HepG2 (cell line): ENCODE measurements at regions not wholly inside any gene's neighbourhood (a gene's known extent, or its start where the extent isn't known, plus 50 kb on each side); places are given as distances from the start of the nearest gene placed in this dataset.
A peak's percentile ranks its signal among the peaks of the same experiment; 100 is the strongest.

ENCODE experiments used
- ATF4 ChIP-seq, 2 experiments: fragments of 450-650 bp in 1 of 2; sonication (generic) in 1 of 2; formaldehyde crosslinking; IDR thresholded peaks; 2 replicates each; pipeline versions ENCODE4 v1.5.0 to v1.8.0; 2020 to 2022; ENCODE audit warnings: mild to moderate bottlenecking in 1 of 2, missing genetic modification reagents in 1 of 2
- ATF5 ChIP-seq: sonication (generic); formaldehyde crosslinking; IDR thresholded peaks from 2 replicates; pipeline ENCODE4 v1.4.0; 2020; ENCODE audit warnings: mild to moderate bottlenecking, low read depth, missing genetic modification reagents
- ATRX ChIP-seq: sonication (generic); formaldehyde crosslinking; IDR thresholded peaks from 2 replicates; pipeline ENCODE4 v1.4.0; 2020; ENCODE audit warnings: missing genetic modification reagents, borderline replicate concordance
- CCDC6 ChIP-seq: sonication (generic); formaldehyde crosslinking; IDR thresholded peaks from 2 replicates; pipeline ENCODE4 v1.8.1; 2022; ENCODE audit warnings: mild to moderate bottlenecking, missing genetic modification reagents, moderate library complexity
- KDM5B ChIP-seq: sonication (generic); formaldehyde crosslinking; IDR thresholded peaks from 2 replicates; pipeline ENCODE4 v1.4.0; 2020; ENCODE audit warnings: missing genetic modification reagents, mild to moderate bottlenecking, borderline replicate concordance
- MYNN ChIP-seq: sonication (generic); formaldehyde crosslinking; IDR thresholded peaks from 2 replicates; pipeline ENCODE4 v1.4.0; 2020; ENCODE audit warnings: mild to moderate bottlenecking, low read depth, missing genetic modification reagents
- NCOA5 ChIP-seq: sonication (generic); formaldehyde crosslinking; IDR thresholded peaks from 2 replicates; pipeline ENCODE4 v1.4.0; 2020; ENCODE audit warnings: missing genetic modification reagents
- POLR2G ChIP-seq: fragments of 200-400 bp; formaldehyde crosslinking; IDR thresholded peaks from 2 replicates; pipeline ENCODE4 v1.6.1; 2018; ENCODE audit warnings: mild to moderate bottlenecking, low read depth, low read length, moderate library complexity
- RELA ChIP-seq: sonication (generic); formaldehyde crosslinking; IDR thresholded peaks from 2 replicates; pipeline ENCODE4 v1.4.0; 2020; ENCODE audit warnings: missing genetic modification reagents
- SALL1 ChIP-seq: sonication (generic); formaldehyde crosslinking; IDR thresholded peaks from 2 replicates; pipeline ENCODE4 v1.8.0; 2022; ENCODE audit warnings: mild to moderate bottlenecking, missing genetic modification reagents
- STAT5B ChIP-seq: sonication (generic); formaldehyde crosslinking; IDR thresholded peaks from 2 replicates; pipeline ENCODE4 v1.4.0; 2020; ENCODE audit warnings: missing genetic modification reagents
- TEF ChIP-seq: sonication (generic); formaldehyde crosslinking; IDR thresholded peaks from 2 replicates; pipeline ENCODE4 v1.5.0; 2020; ENCODE audit warnings: missing genetic modification reagents
- ZNF234 ChIP-seq: sonication (generic); formaldehyde crosslinking; conservative IDR thresholded peaks from 2 replicates; pipeline ENCODE4 v1.5.1; 2020; ENCODE audit warnings: mild to moderate bottlenecking, missing genetic modification reagents
- ZNF576 ChIP-seq: sonication (generic); formaldehyde crosslinking; IDR thresholded peaks from 2 replicates; pipeline ENCODE4 v1.4.0; 2020; ENCODE audit warnings: mild to moderate bottlenecking, missing genetic modification reagents
- ZNF644 ChIP-seq: IDR thresholded peaks from 2 replicates; pipeline ENCODE4 v1.6.1; 2016; ENCODE audit warnings: low read depth
- ZNF691 ChIP-seq: sonication (generic); formaldehyde crosslinking; IDR thresholded peaks from 2 replicates; pipeline ENCODE4 v1.4.0; 2020; ENCODE audit warnings: missing genetic modification reagents, low read depth, mild to moderate bottlenecking, borderline replicate concordance
- ZNF781 ChIP-seq: sonication (generic); formaldehyde crosslinking; IDR thresholded peaks from 2 replicates; pipeline ENCODE4 v1.5.1; 2020; ENCODE audit warnings: borderline replicate concordance, mild to moderate bottlenecking, missing genetic modification reagents; ENCODE audit errors: not compliant biosample characterization
- ZSCAN30 ChIP-seq: sonication (generic); formaldehyde crosslinking; IDR thresholded peaks from 2 replicates; pipeline ENCODE4 v1.5.0; 2020; ENCODE audit warnings: mild to moderate bottlenecking, missing genetic modification reagents
- TF ChIP-seq, protein P1 (sequence below): sonication (generic); formaldehyde crosslinking; IDR thresholded peaks from 2 replicates; pipeline ENCODE4 v1.5.0; 2020; ENCODE audit warnings: mild to moderate bottlenecking, missing genetic modification reagents, borderline replicate concordance

DNA sequence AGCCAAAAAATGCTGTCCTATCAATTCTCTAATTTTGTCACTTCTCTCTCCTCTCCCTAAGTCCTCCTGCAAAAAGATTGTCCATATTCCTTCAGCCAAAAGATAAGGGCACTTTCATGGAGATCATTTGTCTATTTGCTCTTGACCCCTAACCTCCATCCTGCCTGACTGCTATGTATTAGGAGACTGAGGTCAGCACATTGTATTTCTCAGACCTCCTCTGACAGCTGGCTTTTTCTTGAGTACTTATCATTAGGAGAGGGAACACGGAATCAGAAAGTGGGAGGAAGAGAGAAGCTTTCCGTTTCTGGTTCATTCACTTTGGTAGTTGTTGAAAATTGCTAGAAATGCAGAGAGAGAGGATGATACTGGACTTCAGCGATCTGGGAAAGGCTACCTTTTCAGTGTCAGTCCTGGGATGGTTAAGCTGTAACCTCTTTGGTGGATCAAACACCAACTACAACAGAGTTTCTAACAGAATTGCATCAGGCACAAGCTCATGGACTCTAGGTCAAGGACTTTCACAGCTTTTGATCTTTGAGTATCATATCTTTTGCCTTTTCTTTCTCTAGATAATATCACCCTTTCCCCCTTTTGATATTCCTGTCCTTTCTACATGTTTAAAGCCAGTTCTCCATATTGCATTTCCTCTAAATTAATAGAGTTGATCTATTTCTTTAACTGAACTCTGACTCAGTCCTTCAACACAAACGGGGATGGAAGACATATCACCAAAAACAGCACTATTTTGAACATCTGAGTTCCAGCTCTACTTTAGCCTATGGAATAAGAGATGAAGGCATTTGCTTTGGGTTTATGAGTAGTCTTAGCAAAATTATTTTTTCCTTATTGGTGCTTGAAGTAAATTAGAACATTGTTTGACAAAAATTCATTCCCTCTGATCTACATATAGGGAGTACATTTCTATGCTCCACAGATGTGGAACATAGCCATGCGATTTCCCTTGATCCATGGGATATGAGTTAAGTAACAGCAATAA is 63.3 kb upstream of the KYNU start (continued):
- TF ChIP-seq ZNF691 (CRISPR knock-in tag) (no peak), ATF5 (CRISPR knock-in tag) (no peak), ZNF644 (CRISPR knock-in tag) (peak; percentile 91), TEF (CRISPR knock-in tag) (no peak), ATRX (CRISPR knock-in tag) (no peak), MYNN (CRISPR knock-in tag) (no peak), KDM5B (CRISPR knock-in tag) (no peak), CCDC6 (CRISPR knock-in tag) (no peak), ZNF234 (no peak), ATF4 (CRISPR knock-in tag; IDR thresholded peaks at IDR 0.05) (peak in 1 of 2 experiments; percentile 98; a peak in 2 of 4 replicates), RELA (CRISPR knock-in tag) (no peak), STAT5B (CRISPR knock-in tag) (no peak), POLR2G (no peak), ZSCAN30 (CRISPR knock-in tag) (no peak), ZNF576 (no peak), ZNF781 (CRISPR knock-in tag) (no peak), NCOA5 (CRISPR knock-in tag) (no peak), SALL1 (CRISPR knock-in tag) (peak; percentile 75; the same call in 1 of the 2 replicates)
- TF ChIP-seq, protein P1, sequence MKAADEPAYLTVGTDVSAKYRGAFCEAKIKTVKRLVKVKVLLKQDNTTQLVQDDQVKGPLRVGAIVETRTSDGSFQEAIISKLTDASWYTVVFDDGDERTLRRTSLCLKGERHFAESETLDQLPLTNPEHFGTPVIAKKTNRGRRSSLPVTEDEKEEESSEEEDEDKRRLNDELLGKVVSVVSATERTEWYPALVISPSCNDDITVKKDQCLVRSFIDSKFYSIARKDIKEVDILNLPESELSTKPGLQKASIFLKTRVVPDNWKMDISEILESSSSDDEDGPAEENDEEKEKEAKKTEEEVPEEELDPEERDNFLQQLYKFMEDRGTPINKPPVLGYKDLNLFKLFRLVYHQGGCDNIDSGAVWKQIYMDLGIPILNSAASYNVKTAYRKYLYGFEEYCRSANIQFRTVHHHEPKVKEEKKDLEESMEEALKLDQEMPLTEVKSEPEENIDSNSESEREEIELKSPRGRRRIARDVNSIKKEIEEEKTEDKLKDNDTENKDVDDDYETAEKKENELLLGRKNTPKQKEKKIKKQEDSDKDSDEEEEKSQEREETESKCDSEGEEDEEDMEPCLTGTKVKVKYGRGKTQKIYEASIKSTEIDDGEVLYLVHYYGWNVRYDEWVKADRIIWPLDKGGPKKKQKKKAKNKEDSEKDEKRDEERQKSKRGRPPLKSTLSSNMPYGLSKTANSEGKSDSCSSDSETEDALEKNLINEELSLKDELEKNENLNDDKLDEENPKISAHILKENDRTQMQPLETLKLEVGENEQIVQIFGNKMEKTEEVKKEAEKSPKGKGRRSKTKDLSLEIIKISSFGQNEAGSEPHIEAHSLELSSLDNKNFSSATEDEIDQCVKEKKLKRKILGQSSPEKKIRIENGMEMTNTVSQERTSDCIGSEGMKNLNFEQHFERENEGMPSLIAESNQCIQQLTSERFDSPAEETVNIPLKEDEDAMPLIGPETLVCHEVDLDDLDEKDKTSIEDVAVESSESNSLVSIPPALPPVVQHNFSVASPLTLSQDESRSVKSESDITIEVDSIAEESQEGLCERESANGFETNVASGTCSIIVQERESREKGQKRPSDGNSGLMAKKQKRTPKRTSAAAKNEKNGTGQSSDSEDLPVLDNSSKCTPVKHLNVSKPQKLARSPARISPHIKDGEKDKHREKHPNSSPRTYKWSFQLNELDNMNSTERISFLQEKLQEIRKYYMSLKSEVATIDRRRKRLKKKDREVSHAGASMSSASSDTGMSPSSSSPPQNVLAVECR (CRISPR knock-in tag), result peak; percentile 34; the same call in 1 of the 2 replicates
